Chondrocyte (in vitro differentiated cells): ENCODE measurements at regions not wholly inside any gene's neighbourhood (a gene's known extent, or its start where the extent isn't known, plus 50 kb on each side); places are given as distances from the start of the nearest gene placed in this dataset.

Experiments
- DNase-seq: peaks from one replicate; pipeline ENCODE4 v3.0.0; 2021; ENCODE audit warnings: mixed read lengths, low spot score
- H3K27ac Mint-ChIP-seq: one replicate; pipeline ENCODE4 v1.8.0; 2021; ENCODE audit warnings: mild to moderate bottlenecking, moderate library complexity, mixed read lengths; ENCODE audit not compliant: unreplicated experiment
- H3K27me3 Mint-ChIP-seq: 2 replicates; pipeline ENCODE4 v1.8.0; 2021; ENCODE audit warnings: low read depth, mixed read lengths
- H3K36me3 Mint-ChIP-seq: 2 replicates; pipeline ENCODE4 v1.8.0; 2021; ENCODE audit warnings: low read depth, mixed read lengths
- H3K4me1 Mint-ChIP-seq: 2 replicates; pipeline ENCODE4 v1.8.0; 2021; ENCODE audit warnings: low read depth, mild to moderate bottlenecking, mixed read lengths
- H3K4me3 Mint-ChIP-seq: one replicate; pipeline ENCODE4 v1.8.0; 2021; ENCODE audit warnings: mild to moderate bottlenecking, moderate library complexity, mixed read lengths; ENCODE audit not compliant: unreplicated experiment
- H3K9me3 Mint-ChIP-seq: 2 replicates; pipeline ENCODE4 v1.8.0; 2021; ENCODE audit warnings: low read depth, mixed read lengths
- TF ChIP-seq, protein P1 (sequence below): fragments of 200-600 bp; sonication (generic); IDR thresholded peaks from 2 replicates; pipeline ENCODE4 v1.5.0; 2021; ENCODE audit warnings: antibody characterized with exemption, mild to moderate bottlenecking, moderate library complexity

DNA sequence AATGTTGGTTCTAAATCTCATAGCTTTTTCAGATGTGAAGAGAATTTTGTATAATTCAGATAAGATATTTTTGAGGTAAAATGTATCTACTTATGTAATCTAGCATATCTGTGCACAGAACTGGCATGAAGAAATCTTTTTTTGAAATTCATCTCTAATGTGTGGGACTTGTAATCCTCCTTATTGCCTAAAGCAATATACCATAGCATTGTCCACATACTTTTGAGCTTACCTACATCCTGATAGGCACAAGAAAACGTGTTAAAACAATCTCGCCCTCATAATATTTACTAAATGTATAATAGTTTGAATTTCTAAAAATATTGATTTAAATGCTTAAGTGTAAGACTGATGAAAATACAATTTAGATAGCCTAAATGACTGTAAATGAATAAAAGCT is 1686.5 kb upstream of the ACO1 start:
- DNase-seq = no peak
- peaks cover 2% of the 10 kb centered on the region for H3K9me3 Mint-ChIP-seq
- H3K27me3 Mint-ChIP-seq = peaks cover 2% of the 10 kb centered on the region
- no peak overlapping the region for H3K27ac Mint-ChIP-seq
- TF ChIP-seq, protein P1, sequence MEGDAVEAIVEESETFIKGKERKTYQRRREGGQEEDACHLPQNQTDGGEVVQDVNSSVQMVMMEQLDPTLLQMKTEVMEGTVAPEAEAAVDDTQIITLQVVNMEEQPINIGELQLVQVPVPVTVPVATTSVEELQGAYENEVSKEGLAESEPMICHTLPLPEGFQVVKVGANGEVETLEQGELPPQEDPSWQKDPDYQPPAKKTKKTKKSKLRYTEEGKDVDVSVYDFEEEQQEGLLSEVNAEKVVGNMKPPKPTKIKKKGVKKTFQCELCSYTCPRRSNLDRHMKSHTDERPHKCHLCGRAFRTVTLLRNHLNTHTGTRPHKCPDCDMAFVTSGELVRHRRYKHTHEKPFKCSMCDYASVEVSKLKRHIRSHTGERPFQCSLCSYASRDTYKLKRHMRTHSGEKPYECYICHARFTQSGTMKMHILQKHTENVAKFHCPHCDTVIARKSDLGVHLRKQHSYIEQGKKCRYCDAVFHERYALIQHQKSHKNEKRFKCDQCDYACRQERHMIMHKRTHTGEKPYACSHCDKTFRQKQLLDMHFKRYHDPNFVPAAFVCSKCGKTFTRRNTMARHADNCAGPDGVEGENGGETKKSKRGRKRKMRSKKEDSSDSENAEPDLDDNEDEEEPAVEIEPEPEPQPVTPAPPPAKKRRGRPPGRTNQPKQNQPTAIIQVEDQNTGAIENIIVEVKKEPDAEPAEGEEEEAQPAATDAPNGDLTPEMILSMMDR = no peak
- no peak overlapping the region for H3K4me3 Mint-ChIP-seq
- H3K4me1 Mint-ChIP-seq = no peaks in the 10 kb centered on the region
- H3K36me3 Mint-ChIP-seq = no peaks in the 10 kb centered on the region

DNA sequence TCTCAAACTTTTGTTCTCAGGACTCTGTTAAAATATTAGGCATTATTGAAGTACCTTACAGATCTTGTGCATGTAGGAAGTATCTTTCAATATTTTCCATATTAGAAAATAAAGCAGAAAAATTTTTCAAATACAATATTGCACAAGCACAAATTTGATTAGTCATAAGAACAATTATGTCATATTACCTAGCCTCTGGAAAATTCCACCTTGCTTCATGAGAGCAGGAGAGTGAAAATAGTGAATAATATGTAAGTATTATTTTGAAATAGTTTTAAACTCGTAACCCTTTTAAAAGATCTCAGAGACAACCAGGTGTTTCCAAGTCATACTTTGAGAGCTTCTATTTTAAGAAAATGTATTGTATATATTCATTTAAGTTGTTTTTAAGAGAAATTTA is 1672.9 kb upstream of the ACO1 start:
- Mint-ChIP-seq H3K36me3 (no peaks in the 10 kb centered on the region), H3K27me3 (peaks cover 4% of the 10 kb centered on the region), H3K4me1 (no peaks in the 10 kb centered on the region), H3K27ac (no peak overlapping the region), H3K4me3 (no peak overlapping the region), H3K9me3 (no peaks in the 10 kb centered on the region)
- DNase-seq = no peak
- TF ChIP-seq, protein P1 = no peak

DNA sequence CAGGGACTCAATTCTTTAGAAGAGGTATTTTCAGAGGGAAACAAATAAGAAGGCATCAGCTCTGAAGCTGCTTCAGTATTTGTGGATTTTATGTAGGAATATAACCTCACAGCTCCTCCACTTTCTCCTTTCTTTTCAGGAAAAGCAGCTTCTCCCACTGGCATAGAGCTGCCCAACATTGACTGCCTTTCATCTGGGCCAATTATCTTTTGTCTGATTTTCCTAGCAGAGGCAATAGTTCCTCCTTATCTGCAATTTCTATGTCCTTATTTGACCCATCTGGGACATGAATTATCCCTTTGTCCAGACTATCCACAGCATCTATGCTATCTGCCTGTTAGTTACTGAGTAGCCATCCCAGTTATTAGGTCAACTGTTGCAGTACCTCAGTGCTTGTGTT is 1671.2 kb upstream of the ACO1 start:
- Mint-ChIP-seq H3K9me3 (no peaks in the 10 kb centered on the region), H3K36me3 (no peaks in the 10 kb centered on the region), H3K27ac (no peak overlapping the region), H3K4me1 (no peaks in the 10 kb centered on the region), H3K27me3 (peaks cover 8% of the 10 kb centered on the region), H3K4me3 (no peak overlapping the region)
- no peak for DNase-seq
- TF ChIP-seq, protein P1 = no peak

DNA sequence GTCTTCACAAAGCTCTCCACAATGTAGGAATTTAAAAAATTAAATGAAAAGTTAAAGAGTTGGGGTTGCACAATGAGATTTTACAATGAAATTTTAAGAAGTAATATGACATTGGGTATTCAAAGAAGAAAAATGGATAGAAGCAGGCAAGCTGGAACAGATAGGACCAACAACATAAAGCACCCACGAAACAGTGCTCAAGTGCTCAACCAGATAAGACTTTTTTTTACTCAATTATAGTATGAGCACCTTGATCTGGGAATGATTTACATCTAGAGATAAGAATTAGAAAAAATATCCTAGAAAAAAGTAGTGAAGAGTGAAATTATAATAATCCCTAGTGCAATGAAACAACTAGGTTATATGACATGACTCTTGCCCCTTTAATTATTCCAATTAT is 1670.1 kb upstream of the ACO1 start:
- H3K4me1 Mint-ChIP-seq = peaks cover 4% of the 10 kb centered on the region
- no peak overlapping the region for H3K27ac Mint-ChIP-seq
- TF ChIP-seq, protein P1 = no peak
- no peak overlapping the region for H3K4me3 Mint-ChIP-seq
- H3K27me3 Mint-ChIP-seq = peaks cover 8% of the 10 kb centered on the region
- H3K36me3 Mint-ChIP-seq = no peaks in the 10 kb centered on the region
- H3K9me3 Mint-ChIP-seq = no peaks in the 10 kb centered on the region
- no peak for DNase-seq

DNA sequence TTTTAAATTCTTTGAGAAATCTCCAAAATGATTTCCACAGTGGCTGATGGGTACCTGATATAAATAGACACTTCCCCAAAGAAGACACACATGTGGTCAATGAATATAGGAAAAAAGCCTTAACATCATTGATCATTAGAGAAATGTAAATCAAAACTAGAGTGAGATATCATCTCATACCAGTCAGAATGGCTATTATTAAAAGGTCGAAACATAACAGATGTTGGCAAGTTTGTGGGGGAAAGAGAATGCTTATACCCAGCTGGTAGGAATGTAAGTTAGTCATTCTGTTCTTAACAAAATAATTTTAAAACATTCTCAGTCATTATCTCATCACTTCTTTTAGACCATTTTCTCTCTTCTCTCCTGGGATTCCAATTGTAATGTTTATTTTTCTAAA is 1666.0 kb upstream of the ACO1 start:
- peaks cover 4% of the 10 kb centered on the region for H3K4me1 Mint-ChIP-seq
- no peaks in the 10 kb centered on the region for H3K9me3 Mint-ChIP-seq
- H3K36me3 Mint-ChIP-seq = no peaks in the 10 kb centered on the region
- TF ChIP-seq, protein P1 = no peak
- no peak overlapping the region for H3K27ac Mint-ChIP-seq
- peaks cover 8% of the 10 kb centered on the region for H3K27me3 Mint-ChIP-seq
- no peak overlapping the region for H3K4me3 Mint-ChIP-seq
- DNase-seq = no peak
